H9 (cell line): ENCODE measurements at regions not wholly inside any gene's neighbourhood (a gene's known extent, or its start where the extent isn't known, plus 50 kb on each side); places are given as distances from the start of the nearest gene placed in this dataset.

Experiments
- DNase-seq: peaks from one replicate; pipeline ENCODE4 v3.0.0-alpha.2; 2017
- H2AFZ ChIP-seq: one replicate; pipeline ENCODE4 v1.6.1; 2013; ENCODE audit warnings: mild to moderate bottlenecking, low read length, control low read depth, moderate library complexity
- H2AK5ac ChIP-seq: 2 replicates; pipeline ENCODE4 v1.6.1; 2013; ENCODE audit warnings: low read length, control low read depth, mixed read lengths; ENCODE audit not compliant: insufficient read length
- H2BK120ac ChIP-seq: one replicate; pipeline ENCODE4 v1.6.1; 2013; ENCODE audit warnings: low read depth, mild to moderate bottlenecking, low read length, control low read depth, inconsistent platforms; ENCODE audit not compliant: poor library complexity, severe bottlenecking
- H2BK12ac ChIP-seq: 2 replicates; pipeline ENCODE4 v1.6.1; 2013; ENCODE audit warnings: low read length, control low read depth, mixed read lengths, low read depth; ENCODE audit not compliant: insufficient read length
- H2BK15ac ChIP-seq: 2 replicates; pipeline ENCODE4 v1.6.1; 2013; ENCODE audit warnings: low read depth, low read length, control low read depth
- H2BK20ac ChIP-seq: one replicate; pipeline ENCODE4 v1.6.1; 2013; ENCODE audit warnings: low read depth, mild to moderate bottlenecking, low read length, control low read depth, inconsistent platforms; ENCODE audit not compliant: poor library complexity, severe bottlenecking
- H2BK5ac ChIP-seq: 2 replicates; pipeline ENCODE4 v1.6.1; 2013; ENCODE audit warnings: low read length, control low read depth, mixed read lengths; ENCODE audit not compliant: insufficient read length
- H3K14ac ChIP-seq: 2 replicates; pipeline ENCODE4 v1.6.1; 2013; ENCODE audit warnings: low read length, control low read depth; ENCODE audit not compliant: insufficient read depth
- H3K18ac ChIP-seq: 2 replicates; pipeline ENCODE4 v1.6.1; 2013; ENCODE audit warnings: low read depth, mild to moderate bottlenecking, mixed read lengths, low read length, control low read depth; ENCODE audit not compliant: insufficient read length
- H3K23ac ChIP-seq: 2 replicates; pipeline ENCODE4 v1.6.1; 2013; ENCODE audit warnings: low read length, control low read depth, mixed read lengths, low read depth; ENCODE audit not compliant: insufficient read length
- H3K23me2 ChIP-seq: 2 replicates; pipeline ENCODE4 v1.6.1; 2013; ENCODE audit warnings: low read depth, mild to moderate bottlenecking, mixed read lengths, low read length, control low read depth; ENCODE audit not compliant: insufficient read length, poor library complexity, severe bottlenecking
- H3K27ac ChIP-seq: 2 replicates; pipeline ENCODE4 v1.5.1; 2013; ENCODE audit warnings: low read length, control low read depth, mixed read lengths, low read depth; ENCODE audit not compliant: insufficient read length
- H3K27me3 ChIP-seq: 2 replicates; pipeline ENCODE4 v1.6.1; 2013; ENCODE audit warnings: low read length, control low read depth, inconsistent platforms; ENCODE audit not compliant: insufficient read depth
- H3K4ac ChIP-seq: 2 replicates; pipeline ENCODE4 v1.6.1; 2013; ENCODE audit warnings: low read depth, mild to moderate bottlenecking, control low read depth, inconsistent platforms, low read length, moderate library complexity
- H3K4me1 ChIP-seq: 2 replicates; pipeline ENCODE4 v1.6.1; 2013; ENCODE audit warnings: low read length, control low read depth, inconsistent platforms; ENCODE audit not compliant: insufficient read depth
- H3K4me2 ChIP-seq: 2 replicates; pipeline ENCODE4 v1.6.1; 2013; ENCODE audit warnings: low read length, control low read depth, mixed read lengths; ENCODE audit not compliant: insufficient read length, insufficient read depth
- H3K56ac ChIP-seq: 2 replicates; pipeline ENCODE4 v1.6.1; 2013; ENCODE audit warnings: low read depth, mild to moderate bottlenecking, mixed read lengths, low read length, control low read depth; ENCODE audit not compliant: insufficient read length
- H3K79me1 ChIP-seq: 2 replicates; pipeline ENCODE4 v1.6.1; 2013; ENCODE audit warnings: low read depth, mild to moderate bottlenecking, moderate library complexity, low read length, control low read depth, inconsistent platforms; ENCODE audit not compliant: insufficient read depth, poor library complexity, severe bottlenecking
- H3K79me2 ChIP-seq: 2 replicates; pipeline ENCODE4 v1.6.1; 2013; ENCODE audit warnings: low read length, control low read depth, inconsistent platforms; ENCODE audit not compliant: insufficient read depth
- H3K9ac ChIP-seq: 2 replicates; pipeline ENCODE4 v1.6.1; 2013; ENCODE audit warnings: low read length, control low read depth, mixed read lengths; ENCODE audit not compliant: insufficient read length; ENCODE audit errors: extremely low read depth
- H3K9me3 ChIP-seq: one replicate; pipeline ENCODE4 v1.6.1; 2013; ENCODE audit warnings: low read depth, low read length, inconsistent platforms; ENCODE audit not compliant: control insufficient read depth
- H3T11ph ChIP-seq: one replicate; pipeline ENCODE4 v1.6.1; 2013; ENCODE audit warnings: mild to moderate bottlenecking, low read length, control low read depth, inconsistent platforms
- H4K20me1 ChIP-seq: one replicate; pipeline ENCODE4 v1.6.1; 2013; ENCODE audit not compliant: control insufficient read depth, insufficient read length, insufficient read depth
- H4K5ac ChIP-seq: 2 replicates; pipeline ENCODE4 v1.6.1; 2013; ENCODE audit warnings: low read depth, mild to moderate bottlenecking, mixed read lengths, low read length, control low read depth; ENCODE audit not compliant: insufficient read length
- H4K8ac ChIP-seq: replicated peaks from 2 replicates; pipeline ENCODE4 v1.6.1; 2013; ENCODE audit warnings: low read length, control low read depth, mixed read lengths, low read depth; ENCODE audit not compliant: insufficient read length
- H4K91ac ChIP-seq: 2 replicates; pipeline ENCODE4 v1.6.1; 2013; ENCODE audit warnings: low read depth, mild to moderate bottlenecking, moderate library complexity, mixed read lengths, low read length, control low read depth; ENCODE audit not compliant: insufficient read length
- H3K27ac Mint-ChIP-seq, 3 experiments: 2 replicates in 2 of 3; 3 replicates in 1 of 3; pipeline ENCODE4 v1.8.0; 2020 to 2021; ENCODE audit warnings: mixed read lengths in 3 of 3, mild to moderate bottlenecking in 1 of 3, moderate library complexity in 1 of 3
- H3K27me3 Mint-ChIP-seq: 2 replicates; pipeline ENCODE4 v1.8.0; 2021; ENCODE audit warnings: low read depth, mild to moderate bottlenecking, moderate library complexity, mixed read lengths
- H3K36me3 Mint-ChIP-seq, 3 experiments: 2 replicates in 2 of 3; 3 replicates in 1 of 3; pipeline ENCODE4 v1.8.0; 2020 to 2021; ENCODE audit warnings: low read depth in 3 of 3, mixed read lengths in 3 of 3; ENCODE audit not compliant: insufficient read depth in 1 of 3
- H3K4me1 Mint-ChIP-seq, 2 experiments: 2 replicates each; pipeline ENCODE4 v1.8.0; 2020; ENCODE audit warnings: mixed read lengths in 2 of 2
- H3K4me3 Mint-ChIP-seq, 2 experiments: 2 replicates in 1 of 2; 3 replicates in 1 of 2; pipeline ENCODE4 v1.8.0; 2020 to 2021; ENCODE audit warnings: mild to moderate bottlenecking in 2 of 2, mixed read lengths in 2 of 2, moderate library complexity in 1 of 2
- H3K9me3 Mint-ChIP-seq, 2 experiments: 2 replicates in 1 of 2; 3 replicates in 1 of 2; pipeline ENCODE4 v1.8.0; 2020; ENCODE audit warnings: mild to moderate bottlenecking in 2 of 2, mixed read lengths in 2 of 2, moderate library complexity in 1 of 2
- CTCF ChIP-seq: fragments of 200-600 bp; sonication (generic); conservative IDR thresholded peaks from 3 replicates; pipeline ENCODE4 v1.8.0; 2021; ENCODE audit warnings: antibody characterized with exemption, mild to moderate bottlenecking
- WGBS: extraction: QIAGEN DNeasy Blood & Tissue Kit; methylation state at CpG from one replicate; pipeline ENCODE4 v1.1.7; 2013; ENCODE audit warnings: missing lambda C conversion rate, low lambda C conversion rate, mixed read lengths; ENCODE audit not compliant: insufficient read length; ENCODE audit errors: extremely low coverage; 5-methylcytosine and 5-hydroxymethylcytosine counted together

- H3K56ac ChIP-seq: no peak overlapping the region
- no peaks in the 10 kb centered on the region for H3K36me3 Mint-ChIP-seq
- no peaks in the 10 kb centered on the region for H3K4me1 ChIP-seq
- no peaks in the 10 kb centered on the region for H3K23me2 ChIP-seq
- H3K79me2 ChIP-seq: no peaks in the 10 kb centered on the region
- no peak overlapping the region for H3K4ac ChIP-seq
- no peak overlapping the region for H2BK15ac ChIP-seq
- H2BK12ac ChIP-seq: no peak overlapping the region
- H4K91ac ChIP-seq: no peak overlapping the region
- H4K5ac ChIP-seq: no peak overlapping the region
- H4K8ac ChIP-seq: no peak overlapping the region
- H3K27me3 ChIP-seq: no peaks in the 10 kb centered on the region
- no peak overlapping the region for H3K14ac ChIP-seq
- no peak for DNase-seq
- no peak overlapping the region for H3K4me2 ChIP-seq
- no peaks in the 10 kb centered on the region for H3K9me3 ChIP-seq
- no peak overlapping the region for H3K23ac ChIP-seq
- no peak for TF ChIP-seq CTCF
- whole genome bisulfite sequencing: no CpG with 5 or more reads among the region's 5 CpGs
- no peaks in the 10 kb centered on the region; the same call in 1 of the 2 replicates for H3K27me3 Mint-ChIP-seq
- no peak overlapping the region for H3K27ac Mint-ChIP-seq
- no peak overlapping the region for H3K18ac ChIP-seq
- H4K20me1 ChIP-seq: no peaks in the 10 kb centered on the region
- no peak overlapping the region for H2BK5ac ChIP-seq
- H3K79me1 ChIP-seq: no peaks in the 10 kb centered on the region
- H3K9me3 Mint-ChIP-seq: no peaks in the 10 kb centered on the region
- no peak overlapping the region for H3K4me3 Mint-ChIP-seq
- H3K9ac ChIP-seq: no peak overlapping the region
- no peak overlapping the region for H2BK120ac ChIP-seq
- no peak overlapping the region for H3T11ph ChIP-seq
- no peak overlapping the region for H2AFZ ChIP-seq
- H3K27ac ChIP-seq: no peak overlapping the region
- H3K4me1 Mint-ChIP-seq: no peaks in the 10 kb centered on the region
- H2AK5ac ChIP-seq: no peak overlapping the region
- H2BK20ac ChIP-seq: no peak overlapping the region
Observed at GRCh38 chr2:22056621-22057132, 932.9 kb downstream of the TDRD15 start.
